Omental fat pad (tissue), 3 donors: ENCODE measurements at regions not wholly inside any gene's neighbourhood (a gene's known extent, or its start where the extent isn't known, plus 50 kb on each side); places are given as distances from the start of the nearest gene placed in this dataset.
"Not testable (repeated sequence)": the region's sequence is repeated elsewhere in the genome, so short reads cannot be mapped to it uniquely, and the experiment has no call there.

Experiments used
- ATAC-seq: fragments of 150-250 bp; one replicate; pipeline ENCODE4 v1.9.1; 2016; ENCODE audit warnings: mild to moderate bottlenecking, moderate library complexity; ENCODE audit not compliant: low FRiP score
- DNase-seq: peaks from one replicate; pipeline ENCODE4 v3.0.0-alpha.2; 2019; ENCODE audit warnings: low spot score
- TF ChIP-seq, protein P1 (sequence below), 3 donors: fragments of 450-650 bp; IDR thresholded peaks; one replicate each; pipeline ENCODE4 v1.5.1; 2016 to 2017; ENCODE audit warnings: antibody characterized with exemption in 3 of 3, mild to moderate bottlenecking in 3 of 3, moderate library complexity in 2 of 3

DNA sequence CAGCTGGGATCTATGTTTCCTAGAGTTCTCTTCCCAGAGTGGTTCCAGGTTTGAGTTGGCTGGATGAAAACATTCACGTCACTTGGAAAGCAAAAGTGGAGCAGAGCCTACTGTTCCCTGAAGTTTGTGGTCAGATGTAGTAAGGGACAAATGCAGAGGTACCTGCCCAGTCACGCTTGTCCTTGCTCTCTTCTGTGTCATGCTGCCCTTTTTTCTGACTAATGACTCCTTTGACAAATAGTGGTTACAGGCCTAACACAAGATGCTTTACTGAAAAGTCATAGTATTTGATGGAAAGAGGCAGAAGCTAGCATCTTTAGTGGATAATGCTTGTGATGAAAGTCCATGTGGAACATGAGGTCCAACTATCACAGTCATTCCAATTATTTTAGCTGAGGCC is 881.4 kb upstream of the B3GALT2 start:
- ATAC-seq (no peak), DNase-seq (no peak)
- TF ChIP-seq, protein P1, sequence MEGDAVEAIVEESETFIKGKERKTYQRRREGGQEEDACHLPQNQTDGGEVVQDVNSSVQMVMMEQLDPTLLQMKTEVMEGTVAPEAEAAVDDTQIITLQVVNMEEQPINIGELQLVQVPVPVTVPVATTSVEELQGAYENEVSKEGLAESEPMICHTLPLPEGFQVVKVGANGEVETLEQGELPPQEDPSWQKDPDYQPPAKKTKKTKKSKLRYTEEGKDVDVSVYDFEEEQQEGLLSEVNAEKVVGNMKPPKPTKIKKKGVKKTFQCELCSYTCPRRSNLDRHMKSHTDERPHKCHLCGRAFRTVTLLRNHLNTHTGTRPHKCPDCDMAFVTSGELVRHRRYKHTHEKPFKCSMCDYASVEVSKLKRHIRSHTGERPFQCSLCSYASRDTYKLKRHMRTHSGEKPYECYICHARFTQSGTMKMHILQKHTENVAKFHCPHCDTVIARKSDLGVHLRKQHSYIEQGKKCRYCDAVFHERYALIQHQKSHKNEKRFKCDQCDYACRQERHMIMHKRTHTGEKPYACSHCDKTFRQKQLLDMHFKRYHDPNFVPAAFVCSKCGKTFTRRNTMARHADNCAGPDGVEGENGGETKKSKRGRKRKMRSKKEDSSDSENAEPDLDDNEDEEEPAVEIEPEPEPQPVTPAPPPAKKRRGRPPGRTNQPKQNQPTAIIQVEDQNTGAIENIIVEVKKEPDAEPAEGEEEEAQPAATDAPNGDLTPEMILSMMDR (IDR thresholded peaks at IDR 0.05), result no peak

DNA sequence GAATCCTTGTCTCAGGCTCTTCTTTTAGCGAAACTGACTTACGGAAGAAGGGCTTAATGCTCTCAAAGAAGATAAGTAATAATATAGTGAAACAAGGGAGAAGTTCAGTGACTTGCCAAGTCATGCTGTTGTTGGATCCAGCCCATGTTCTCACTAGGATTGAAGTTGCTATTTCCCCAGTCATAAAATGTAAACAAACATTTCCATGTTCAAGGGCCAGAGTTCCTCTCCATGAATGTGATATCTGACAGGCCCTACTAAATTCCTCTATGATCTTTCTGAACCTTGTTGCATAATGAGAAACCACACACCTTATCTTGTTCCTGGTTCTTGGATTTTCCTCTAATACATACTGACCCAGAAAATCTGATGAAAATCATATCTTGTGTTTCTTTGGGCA is 876.5 kb upstream of the B3GALT2 start:
- DNase-seq (no peak), ATAC-seq (no peak)
- TF ChIP-seq, protein P1 (IDR thresholded peaks at IDR 0.05), result no peak

DNA sequence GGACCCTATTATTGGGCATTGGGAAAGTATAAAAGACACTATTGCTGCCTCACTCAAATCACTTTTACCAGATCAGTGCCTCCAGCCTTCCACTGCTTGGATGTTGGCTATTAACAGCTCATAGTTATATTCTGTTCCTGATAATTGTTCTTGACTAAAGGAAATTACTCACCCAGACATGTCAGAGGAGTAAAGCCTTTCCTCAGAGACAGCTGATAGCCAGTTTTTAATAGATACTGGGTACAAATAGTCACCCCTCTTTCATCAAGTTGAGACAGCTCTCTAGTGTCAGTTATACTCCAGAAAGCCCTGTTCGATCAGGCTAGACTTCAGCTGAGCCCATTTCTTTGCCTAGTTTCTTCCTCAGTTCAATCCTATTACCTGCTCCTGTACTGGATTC is 876.1 kb upstream of the B3GALT2 start:
- TF ChIP-seq, protein P1 (IDR thresholded peaks at IDR 0.05), result no peak
- ATAC-seq (no peak), DNase-seq (no peak)

DNA sequence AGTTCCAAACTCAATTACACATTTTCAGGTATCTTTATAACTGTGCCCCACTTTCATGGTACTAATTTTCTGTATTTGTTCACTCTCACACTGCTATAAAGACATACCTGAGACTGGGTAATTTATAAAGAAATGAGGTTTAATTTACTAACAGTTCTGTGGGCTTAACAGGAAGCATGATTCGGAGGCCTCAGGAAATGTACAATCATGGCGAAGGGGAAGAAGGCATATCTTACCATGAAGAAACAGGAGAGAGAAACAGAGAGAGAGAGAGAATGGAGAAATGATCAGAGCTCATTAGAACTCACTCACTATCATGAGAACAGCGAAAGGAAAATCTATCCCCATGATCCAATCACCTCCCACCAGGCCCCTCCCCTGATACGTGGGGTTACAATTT is 874.1 kb upstream of the B3GALT2 start:
- TF ChIP-seq, protein P1 (IDR thresholded peaks at IDR 0.05), result no peak
- ATAC-seq (no peak), DNase-seq (no peak)

DNA sequence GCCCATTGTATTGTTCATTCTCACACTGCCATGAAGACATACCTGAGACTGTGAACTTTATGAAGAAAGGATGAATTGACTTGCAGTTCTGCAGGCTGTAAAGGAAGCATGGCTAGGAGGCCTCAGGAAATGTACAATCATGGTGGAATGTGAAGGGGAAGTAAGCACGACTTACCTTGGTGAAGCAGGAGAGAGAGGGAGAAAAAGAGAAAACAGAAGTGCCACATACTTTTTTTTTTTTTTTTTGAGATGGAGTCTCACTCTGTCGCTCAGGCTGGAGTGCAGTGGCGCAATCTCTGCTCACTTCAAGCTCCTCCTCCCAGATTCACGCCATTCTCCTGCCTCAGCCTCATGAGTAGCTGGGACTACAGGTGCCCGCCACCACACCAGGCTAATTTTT is 871.9 kb upstream of the B3GALT2 start:
- not testable (repeated sequence) for DNase-seq, ATAC-seq

DNA sequence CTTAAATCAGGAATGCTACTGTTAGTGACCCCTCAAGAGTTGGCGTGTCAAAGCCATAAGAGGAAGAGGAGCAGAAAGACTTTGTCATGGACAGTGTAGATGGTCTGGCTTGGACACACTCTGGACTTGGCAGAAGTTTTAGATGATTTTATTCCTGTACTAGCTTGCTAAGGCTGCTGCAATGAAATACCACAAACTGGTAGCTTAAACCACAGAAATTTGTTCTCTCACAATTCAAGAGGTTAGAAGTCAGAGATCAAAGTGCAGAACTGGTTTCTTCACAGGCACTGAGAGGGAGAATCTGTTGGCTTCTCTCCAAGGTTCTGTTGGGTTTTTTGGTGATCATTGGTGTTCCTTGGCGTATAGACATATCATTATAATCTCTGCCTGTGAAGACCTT is 869.8 kb upstream of the B3GALT2 start:
- ATAC-seq (no peak), DNase-seq (no peak)
- TF ChIP-seq, protein P1 (IDR thresholded peaks at IDR 0.05), result no peak

DNA sequence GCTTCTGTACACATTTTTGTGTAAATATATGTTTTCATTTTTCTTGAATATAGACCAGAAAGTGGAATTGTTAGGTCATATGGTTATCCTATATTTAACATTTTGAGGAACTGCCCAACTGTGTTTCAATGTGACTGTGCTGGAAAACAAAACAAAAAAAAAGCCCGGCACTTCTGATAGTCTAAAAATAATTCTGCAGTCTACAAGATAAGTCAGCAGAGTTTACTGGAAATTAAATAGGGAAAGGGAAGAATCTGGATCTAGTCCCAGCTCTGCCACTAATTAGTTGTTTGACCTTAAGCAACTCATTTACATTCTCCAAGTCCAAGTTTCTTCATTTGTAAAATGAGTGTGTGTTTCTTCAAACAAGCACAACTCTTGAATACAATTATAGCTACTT is 869.1 kb upstream of the B3GALT2 start:
- no peak for DNase-seq
- no peak for ATAC-seq
- TF ChIP-seq, protein P1 (IDR thresholded peaks at IDR 0.05), result no peak
